BE2C (cell line): ENCODE measurements at regions not wholly inside any gene's neighbourhood (a gene's known extent, or its start where the extent isn't known, plus 50 kb on each side); places are given as distances from the start of the nearest gene placed in this dataset.

Experiments used
- DNase-seq: peaks from one replicate; pipeline ENCODE4 v3.0.0-alpha.2; 2020
- H3K27me3 ChIP-seq: fragments of 250-450 bp; sonication (Bioruptor Pico); 2 replicates; pipeline ENCODE4 v1.5.1; 2020; ENCODE audit warnings: mild to moderate bottlenecking
- H3K36me3 ChIP-seq: fragments of 250-450 bp; sonication (Bioruptor Pico); 2 replicates; pipeline ENCODE4 v1.5.1; 2020; ENCODE audit warnings: mild to moderate bottlenecking
- H3K4me1 ChIP-seq: fragments of 250-450 bp; sonication (Bioruptor Pico); 2 replicates; pipeline ENCODE4 v1.5.1; 2020
- H3K4me3 ChIP-seq: 2 replicates; pipeline ENCODE4 v1.5.1; 2011; ENCODE audit warnings: low read depth, low read length
- H3K9me3 ChIP-seq: fragments of 250-450 bp; sonication (Bioruptor Pico); 2 replicates; pipeline ENCODE4 v1.5.1; 2020
- CTCF ChIP-seq: IDR thresholded peaks from 2 replicates; pipeline ENCODE4 v1.5.1; 2012; ENCODE audit warnings: mild to moderate bottlenecking, low read depth, low read length

GRCh38 chr13:44218501-44219240 lies 155.0 kb upstream of the SERP2 start:
- no peak overlapping the region for H3K4me3 ChIP-seq
- DNase-seq = no peak

DNA sequence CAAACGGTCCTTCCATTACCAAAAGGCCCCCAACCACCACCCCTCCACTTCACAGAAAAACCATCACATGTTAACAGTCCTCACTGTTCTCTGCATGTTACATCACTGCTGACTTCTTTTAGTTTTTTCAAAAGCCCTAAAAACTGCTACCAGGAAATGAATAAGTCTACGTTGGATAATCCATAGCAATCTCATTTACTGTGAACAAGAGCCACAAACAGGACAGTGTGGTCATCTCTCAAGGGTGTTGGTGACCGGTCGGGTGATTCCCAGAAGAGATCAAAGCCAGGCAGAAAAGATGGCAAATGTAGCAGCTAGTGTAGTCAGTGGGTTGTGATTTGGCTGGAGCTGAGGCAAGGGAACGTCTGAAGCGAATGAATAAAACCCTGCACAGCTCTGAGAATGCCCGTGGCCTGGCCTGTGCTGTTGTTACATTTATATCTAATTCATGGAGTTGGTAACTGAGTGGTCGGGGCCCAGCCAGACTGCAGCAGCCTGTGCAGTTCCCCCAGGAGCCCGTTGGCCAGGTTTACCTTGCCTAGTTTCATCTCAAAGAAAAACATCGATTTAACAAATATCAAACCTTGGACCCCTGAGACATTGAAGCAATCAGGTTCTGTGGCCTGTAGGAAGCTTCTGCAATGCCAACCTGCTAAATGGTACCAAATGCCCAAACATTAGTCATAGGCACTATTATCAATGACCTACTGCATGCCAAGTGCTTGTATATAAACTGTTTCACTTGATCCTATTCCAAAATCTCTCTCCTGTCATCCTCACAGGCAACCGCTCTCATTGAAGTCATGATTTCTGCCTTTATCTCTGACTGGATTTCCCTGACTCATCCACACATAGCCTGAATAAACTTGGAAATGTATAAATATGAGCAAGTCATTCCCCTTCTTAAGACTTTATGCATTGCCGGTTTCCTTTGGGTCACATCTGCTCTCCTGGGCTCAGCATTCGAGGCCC lies 153.8 kb upstream of the SERP2 start:
- H3K36me3 ChIP-seq = no peaks in the 10 kb centered on the region
- no peaks in the 10 kb centered on the region for H3K9me3 ChIP-seq
- no peak overlapping the region for H3K4me3 ChIP-seq
- DNase-seq = no peak
- TF ChIP-seq CTCF = no peak
- no peaks in the 10 kb centered on the region for H3K4me1 ChIP-seq
- H3K27me3 ChIP-seq = no peaks in the 10 kb centered on the region

More at GRCh38 chr13:44218501-44219240, 155.0 kb upstream of the SERP2 start:
- no peaks in the 10 kb centered on the region for H3K27me3 ChIP-seq
- H3K9me3 ChIP-seq = no peaks in the 10 kb centered on the region
- no peaks in the 10 kb centered on the region for H3K4me1 ChIP-seq
- TF ChIP-seq CTCF = no peak
- H3K36me3 ChIP-seq = no peaks in the 10 kb centered on the region

- no peaks in the 10 kb centered on the region for H3K36me3 ChIP-seq
- no peaks in the 10 kb centered on the region for H3K4me1 ChIP-seq
- DNase-seq = no peak
- no peak for TF ChIP-seq CTCF
- no peaks in the 10 kb centered on the region for H3K9me3 ChIP-seq
- H3K4me3 ChIP-seq = no peak overlapping the region
- H3K27me3 ChIP-seq = no peaks in the 10 kb centered on the region
Measured at GRCh38 chr13:44220948-44221347, 152.7 kb upstream of the SERP2 start.

GRCh38 chr13:44221657-44222056 lies 152.0 kb upstream of the SERP2 start:
- Histone ChIP-seq H3K4me1 (no peaks in the 10 kb centered on the region), H3K4me3 (no peak overlapping the region), H3K36me3 (no peaks in the 10 kb centered on the region), H3K9me3 (no peaks in the 10 kb centered on the region), H3K27me3 (no peaks in the 10 kb centered on the region)
- DNase-seq = no peak
- TF ChIP-seq CTCF = no peak

GRCh38 chr13:44223770-44224444 lies 149.7 kb upstream of the SERP2 start:
- DNase-seq = no peak
- TF ChIP-seq CTCF = no peak
- H3K4me3 ChIP-seq = no peak overlapping the region

More at GRCh38 chr13:44223770-44224444, 149.7 kb upstream of the SERP2 start:
- Histone ChIP-seq H3K36me3 (no peaks in the 10 kb centered on the region), H3K27me3 (no peaks in the 10 kb centered on the region), H3K4me1 (no peaks in the 10 kb centered on the region), H3K9me3 (no peaks in the 10 kb centered on the region)
